Activated T-helper 1 cell treated with anti-CD3 and anti-CD28 coated beads, Interleukin-12 subunit alpha, Interleukin-12 subunit beta, Interleukin-2, Interleukin-4 antibody, amounts not matched to agents 30 ng/mL and 10 ng/mL and 1 ng/mL, durations not matched to agents 14 hours and 24 hours and 36 hours (primary cell): ENCODE measurements at regions not wholly inside any gene's neighbourhood (a gene's known extent, or its start where the extent isn't known, plus 50 kb on each side); places are given as distances from the start of the nearest gene placed in this dataset.
A peak's percentile ranks its signal among the peaks of the same experiment; 100 is the strongest.

Source experiments
- DNase-seq: peaks from one replicate; pipeline ENCODE4 v3.0.0; 2021; ENCODE audit warnings: low spot score
- H3K27ac Mint-ChIP-seq: one replicate; pipeline ENCODE4 v1.8.0; 2021; ENCODE audit warnings: mild to moderate bottlenecking, mixed read lengths
- H3K27me3 Mint-ChIP-seq: one replicate; pipeline ENCODE4 v1.8.0; 2022; ENCODE audit warnings: mild to moderate bottlenecking, moderate library complexity, mixed read lengths; ENCODE audit not compliant: insufficient read depth
- H3K36me3 Mint-ChIP-seq: one replicate; pipeline ENCODE4 v1.8.0; 2021; ENCODE audit warnings: low read depth, mixed read lengths
- H3K4me1 Mint-ChIP-seq: one replicate; pipeline ENCODE4 v1.8.0; 2021; ENCODE audit warnings: low read depth, mixed read lengths
- H3K4me3 Mint-ChIP-seq: one replicate; pipeline ENCODE4 v1.8.0; 2021; ENCODE audit warnings: mild to moderate bottlenecking, moderate library complexity, mixed read lengths
- H3K9me3 Mint-ChIP-seq: one replicate; pipeline ENCODE4 v1.8.0; 2021; ENCODE audit warnings: mixed read lengths
- intact Hi-C: fragments of 100-400 bp; cut with micrococcal nuclease; formaldehyde crosslinking; loops from one replicate; pipeline ENCODE4 v1.15.1; 2024

DNA sequence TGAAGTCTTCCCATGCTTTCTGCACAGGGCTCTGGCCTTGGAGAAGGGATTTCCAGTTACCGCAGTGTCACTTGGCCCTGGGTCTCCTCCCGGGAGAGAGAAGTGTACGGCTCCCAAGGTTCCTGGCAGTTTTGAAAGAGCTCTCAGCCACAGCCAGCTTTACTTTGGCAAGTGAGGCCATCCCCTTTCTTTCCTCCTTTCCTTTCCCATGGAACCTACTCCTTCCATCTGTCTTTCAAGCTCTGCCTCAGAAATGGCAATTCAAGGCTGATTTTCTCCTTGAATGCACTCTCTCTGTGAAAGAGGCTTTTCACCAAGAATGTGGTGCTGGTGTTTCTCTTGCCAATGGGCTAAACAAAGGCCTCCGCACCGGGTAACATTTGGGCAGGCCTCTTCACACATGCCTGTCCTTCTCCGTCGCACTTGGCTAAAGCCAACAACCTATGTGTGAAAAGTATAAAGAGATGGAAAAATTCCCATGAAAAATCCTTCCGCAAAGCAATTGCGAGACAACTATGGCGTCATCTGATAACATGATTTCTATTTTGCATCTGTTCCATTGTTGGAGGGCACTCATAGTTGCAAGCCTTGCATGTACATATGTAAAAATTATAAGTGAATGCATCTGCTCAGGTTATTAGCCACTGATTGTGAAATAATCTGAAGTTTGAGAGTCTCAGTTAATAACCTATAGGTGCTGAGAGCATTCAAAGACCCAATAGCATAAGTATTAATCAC is 125.4 kb downstream of the PFKFB3 start:
- H3K36me3 Mint-ChIP-seq = peaks cover 21% of the 10 kb centered on the region
- peaks cover 6% of the 10 kb centered on the region for H3K4me1 Mint-ChIP-seq
- peaks cover 11% of the 10 kb centered on the region for H3K9me3 Mint-ChIP-seq
- intact Hi-C loops = no loop called here
- H3K27ac Mint-ChIP-seq = no peak overlapping the region
- no peak for DNase-seq
- H3K27me3 Mint-ChIP-seq = peaks cover 3% of the 10 kb centered on the region
- H3K4me3 Mint-ChIP-seq = no peak overlapping the region

GRCh38 chr10:6328699-6329423 is 126.1 kb downstream of the PFKFB3 start:
- H3K27me3 Mint-ChIP-seq = peaks cover 3% of the 10 kb centered on the region
- no peak overlapping the region for H3K4me3 Mint-ChIP-seq
- H3K36me3 Mint-ChIP-seq = peaks cover 23% of the 10 kb centered on the region
- intact Hi-C loops = no loop called here
- no peak for DNase-seq
- H3K9me3 Mint-ChIP-seq = peaks cover 18% of the 10 kb centered on the region
- no peak overlapping the region for H3K27ac Mint-ChIP-seq
- peaks cover 6% of the 10 kb centered on the region for H3K4me1 Mint-ChIP-seq

GRCh38 chr10:6333086-6333485 is 130.4 kb downstream of the PFKFB3 start:
- intact Hi-C loops = no loop called here
- DNase-seq = no peak
- H3K27ac Mint-ChIP-seq = no peak overlapping the region
- peaks cover 2% of the 10 kb centered on the region for H3K27me3 Mint-ChIP-seq
- peaks cover 24% of the 10 kb centered on the region for H3K9me3 Mint-ChIP-seq
- peaks cover 11% of the 10 kb centered on the region for H3K4me1 Mint-ChIP-seq
- no peak overlapping the region for H3K4me3 Mint-ChIP-seq
- peaks cover 12% of the 10 kb centered on the region for H3K36me3 Mint-ChIP-seq

DNA sequence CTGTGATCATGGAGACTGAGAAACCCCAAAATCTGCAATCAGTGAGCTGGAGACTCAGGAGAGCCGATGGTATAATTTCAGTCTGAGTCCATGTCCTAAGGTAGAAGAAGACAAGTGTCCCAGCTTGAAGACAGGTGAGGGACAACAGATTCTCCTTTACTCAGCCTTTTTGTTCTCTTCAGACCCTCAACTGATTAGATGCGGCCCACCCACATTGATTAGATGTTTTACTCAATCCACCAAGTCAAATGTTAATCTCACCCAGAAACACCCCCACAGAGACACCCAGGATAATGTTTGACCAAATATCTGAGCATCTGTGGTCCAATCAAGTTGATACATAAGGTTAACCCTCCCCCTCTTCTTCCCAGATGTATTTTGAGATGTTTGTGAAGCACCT is 131.2 kb downstream of the PFKFB3 start:
- H3K27ac Mint-ChIP-seq = no peak overlapping the region
- no peak overlapping the region for H3K4me3 Mint-ChIP-seq
- no peak for DNase-seq
- H3K9me3 Mint-ChIP-seq = peaks cover 24% of the 10 kb centered on the region
- peaks cover 2% of the 10 kb centered on the region for H3K27me3 Mint-ChIP-seq
- H3K4me1 Mint-ChIP-seq = peaks cover 5% of the 10 kb centered on the region
- intact Hi-C loops = no loop called here
- peaks cover 9% of the 10 kb centered on the region for H3K36me3 Mint-ChIP-seq

DNA sequence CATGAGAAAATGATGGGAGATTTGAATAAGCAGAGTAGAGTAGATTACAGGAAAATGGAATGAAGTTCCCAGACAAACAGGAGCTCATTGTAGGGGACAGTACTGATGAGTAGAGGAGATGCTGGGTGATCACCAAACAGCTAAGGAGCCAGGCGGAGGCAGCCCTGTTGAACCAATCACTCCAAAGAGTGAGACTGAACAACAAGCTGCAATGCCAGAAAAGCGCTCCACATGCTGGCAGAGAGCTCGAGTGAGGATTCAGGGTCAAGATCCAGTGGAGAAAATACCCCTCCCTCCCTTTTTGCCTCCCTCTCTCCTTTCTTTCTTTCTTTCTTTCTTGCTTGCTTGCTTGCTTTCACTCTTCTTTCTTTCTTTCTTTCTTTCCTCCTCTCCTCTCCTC is 133.3 kb downstream of the PFKFB3 start:
- peaks cover 7% of the 10 kb centered on the region for H3K36me3 Mint-ChIP-seq
- H3K27ac Mint-ChIP-seq = no peak overlapping the region
- H3K27me3 Mint-ChIP-seq = peaks cover 2% of the 10 kb centered on the region
- no peak overlapping the region for H3K4me3 Mint-ChIP-seq
- H3K4me1 Mint-ChIP-seq = peaks cover 5% of the 10 kb centered on the region
- peaks cover 24% of the 10 kb centered on the region for H3K9me3 Mint-ChIP-seq
- DNase-seq = no peak
- intact Hi-C loops = no loop called here

DNA sequence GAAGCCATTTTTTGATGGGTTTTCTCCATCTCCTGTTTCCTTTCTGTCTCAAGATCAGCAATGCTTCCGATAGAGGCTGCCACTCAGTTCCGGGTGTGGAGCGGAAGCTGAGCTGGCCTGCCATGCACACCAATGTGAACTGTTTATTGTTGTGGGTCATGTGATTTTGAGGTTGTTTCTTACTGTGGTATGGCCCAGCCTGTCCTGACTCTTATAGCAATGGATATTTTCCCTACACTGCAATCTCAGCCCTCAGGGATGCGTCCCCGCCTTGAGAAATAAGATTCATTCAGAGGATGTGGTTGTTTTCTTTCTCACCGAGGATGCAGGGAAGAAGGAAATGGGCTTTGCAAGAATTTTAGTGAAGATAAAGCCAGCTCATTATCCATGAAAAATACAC is 134.7 kb downstream of the PFKFB3 start:
- intact Hi-C loops = no loop called here
- Mint-ChIP-seq H3K9me3 (peaks cover 20% of the 10 kb centered on the region), H3K4me1 (peaks cover 5% of the 10 kb centered on the region), H3K27me3 (peaks cover 2% of the 10 kb centered on the region), H3K4me3 (no peak overlapping the region), H3K27ac (no peak overlapping the region), H3K36me3 (peaks cover 3% of the 10 kb centered on the region)
- no peak for DNase-seq

GRCh38 chr10:6338361-6338760 is 135.6 kb downstream of the PFKFB3 start:
- H3K4me3 Mint-ChIP-seq = no peak overlapping the region
- peaks cover 1% of the 10 kb centered on the region for H3K36me3 Mint-ChIP-seq
- peaks cover 5% of the 10 kb centered on the region for H3K4me1 Mint-ChIP-seq
- peaks cover 2% of the 10 kb centered on the region for H3K27me3 Mint-ChIP-seq
- no peak overlapping the region for H3K27ac Mint-ChIP-seq
- H3K9me3 Mint-ChIP-seq = peaks cover 10% of the 10 kb centered on the region
- DNase-seq = no peak
- intact Hi-C loops = no loop called here

- intact Hi-C loops = no loop called here
- Mint-ChIP-seq H3K36me3 (no peaks in the 10 kb centered on the region), H3K27me3 (peaks cover 2% of the 10 kb centered on the region), H3K27ac (no peak overlapping the region), H3K4me1 (peaks cover 5% of the 10 kb centered on the region), H3K9me3 (no peaks in the 10 kb centered on the region), H3K4me3 (no peak overlapping the region)
- no peak for DNase-seq
These were observed 137.2 kb downstream of the PFKFB3 start for GRCh38 chr10:6339891-6340290.

GRCh38 chr10:6342096-6342685 is 139.5 kb downstream of the PFKFB3 start:
- intact Hi-C loops = no loop called here
- Mint-ChIP-seq H3K36me3 (peaks cover 9% of the 10 kb centered on the region), H3K27me3 (no peaks in the 10 kb centered on the region), H3K4me1 (peaks cover 23% of the 10 kb centered on the region), H3K9me3 (peaks cover 7% of the 10 kb centered on the region), H3K4me3 (no peak overlapping the region), H3K27ac (no peak overlapping the region)
- DNase-seq = no peak

GRCh38 chr10:6343305-6344010 is 140.7 kb downstream of the PFKFB3 start:
- intact Hi-C loops = no loop called here
- H3K4me3 Mint-ChIP-seq = no peak overlapping the region
- H3K4me1 Mint-ChIP-seq = peaks cover 32% of the 10 kb centered on the region
- peaks cover 7% of the 10 kb centered on the region for H3K9me3 Mint-ChIP-seq
- DNase-seq = no peak
- peaks cover 10% of the 10 kb centered on the region for H3K36me3 Mint-ChIP-seq
- H3K27me3 Mint-ChIP-seq = no peaks in the 10 kb centered on the region
- H3K27ac Mint-ChIP-seq = no peak overlapping the region

GRCh38 chr10:6345404-6345803 is 142.7 kb downstream of the PFKFB3 start:
- Mint-ChIP-seq H3K9me3 (peaks cover 7% of the 10 kb centered on the region), H3K4me1 (peaks cover 47% of the 10 kb centered on the region), H3K4me3 (no peak overlapping the region), H3K27me3 (no peaks in the 10 kb centered on the region), H3K27ac (peak overlapping the region; percentile 46), H3K36me3 (peaks cover 10% of the 10 kb centered on the region)
- intact Hi-C loops = no loop called here
- DNase-seq = no peak

DNA sequence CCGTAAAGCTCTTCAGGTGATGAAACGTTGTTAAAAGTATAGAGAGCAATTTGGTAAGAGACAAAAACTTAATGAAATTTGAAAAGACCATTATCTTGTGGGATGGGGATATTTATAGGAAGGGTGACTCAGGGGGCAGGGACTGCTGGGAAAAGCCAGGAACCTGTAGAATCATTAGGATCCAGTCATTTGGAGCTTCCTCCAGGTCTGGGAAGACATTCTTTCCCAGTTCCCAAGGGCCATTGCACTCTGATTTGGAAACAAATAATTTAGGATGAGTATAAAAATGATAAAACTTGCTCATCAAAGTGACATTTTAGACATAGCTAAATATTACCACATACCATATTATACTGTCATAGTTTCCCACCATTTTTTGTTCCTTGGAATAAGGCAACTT is 143.9 kb downstream of the PFKFB3 start:
- no peak for DNase-seq
- intact Hi-C loops = loop anchor here (1.0 kb wide), 1 partner anchor 35 kb away; no protein-coding TSS in a partner anchor
- H3K36me3 Mint-ChIP-seq = peaks cover 10% of the 10 kb centered on the region
- H3K27ac Mint-ChIP-seq = peak overlapping the region; percentile 96
- peaks cover 50% of the 10 kb centered on the region for H3K4me1 Mint-ChIP-seq
- peaks cover 7% of the 10 kb centered on the region for H3K9me3 Mint-ChIP-seq
- peak overlapping the region; percentile 15 for H3K4me3 Mint-ChIP-seq
- no peaks in the 10 kb centered on the region for H3K27me3 Mint-ChIP-seq
